GM19238 (cell line): ENCODE measurements at regions not wholly inside any gene's neighbourhood (a gene's known extent, or its start where the extent isn't known, plus 50 kb on each side); places are given as distances from the start of the nearest gene placed in this dataset.
"Not testable (repeated sequence)": the region's sequence is repeated elsewhere in the genome, so short reads cannot be mapped to it uniquely, and the experiment has no call there.

Source experiments
- DNase-seq: peaks from one replicate; pipeline ENCODE4 v3.0.0; 2011; ENCODE audit warnings: low spot score; ENCODE audit not compliant: insufficient read length

DNA sequence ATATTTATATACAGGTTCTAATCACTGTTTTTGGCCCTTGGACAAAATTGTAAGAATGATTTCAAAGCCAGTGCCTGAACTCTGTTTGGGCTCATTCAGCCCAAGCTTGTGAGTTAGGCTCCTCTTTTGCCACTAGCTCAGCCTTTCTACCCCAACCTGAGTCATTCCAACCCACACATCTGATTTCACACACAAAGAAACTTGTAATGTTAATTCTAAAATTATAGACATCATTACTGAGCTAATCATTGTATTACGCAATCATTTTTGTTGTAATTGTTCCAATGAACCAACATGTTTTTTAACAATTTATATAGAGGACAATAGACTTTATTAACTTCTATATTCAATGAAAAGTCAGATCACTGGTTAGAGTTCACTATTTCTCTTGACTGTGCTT is 441.1 kb downstream of the ETNK1 start:
- no peak for DNase-seq

GRCh38 chr12:23083267-23083666 is 458.3 kb downstream of the ETNK1 start:
- DNase-seq: no peak

GRCh38 chr12:23084236-23084995 is 459.4 kb downstream of the ETNK1 start:
- DNase-seq: no peak

GRCh38 chr12:23088594-23088993 is 463.6 kb downstream of the ETNK1 start:
- DNase-seq: no peak

GRCh38 chr12:23093488-23093887 is 468.5 kb downstream of the ETNK1 start:
- no peak for DNase-seq

DNA sequence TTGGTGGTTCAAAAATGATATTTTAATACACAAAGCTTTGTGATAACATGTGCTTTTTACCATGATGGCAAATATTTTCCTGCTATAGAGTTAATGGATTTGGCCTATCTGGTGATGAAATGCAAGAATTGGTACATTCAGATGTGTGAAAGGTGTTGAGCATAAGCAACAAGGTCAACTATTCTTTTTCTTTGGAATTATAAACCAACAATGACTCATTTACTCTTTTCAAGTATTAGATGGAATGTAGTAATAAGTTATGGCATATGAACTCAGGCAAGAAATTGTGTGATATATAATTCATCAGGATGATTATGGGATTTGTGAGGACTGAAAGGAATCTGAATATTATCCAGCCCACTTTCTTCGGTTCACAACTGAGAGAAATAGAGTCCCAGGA is 471.4 kb downstream of the ETNK1 start:
- DNase-seq: no peak

GRCh38 chr12:23098110-23098509 is 473.1 kb downstream of the ETNK1 start:
- no peak for DNase-seq

GRCh38 chr12:23098517-23098916 is 473.5 kb downstream of the ETNK1 start:
- no peak for DNase-seq

GRCh38 chr12:23099104-23099503 is 474.1 kb downstream of the ETNK1 start:
- DNase-seq: no peak

DNA sequence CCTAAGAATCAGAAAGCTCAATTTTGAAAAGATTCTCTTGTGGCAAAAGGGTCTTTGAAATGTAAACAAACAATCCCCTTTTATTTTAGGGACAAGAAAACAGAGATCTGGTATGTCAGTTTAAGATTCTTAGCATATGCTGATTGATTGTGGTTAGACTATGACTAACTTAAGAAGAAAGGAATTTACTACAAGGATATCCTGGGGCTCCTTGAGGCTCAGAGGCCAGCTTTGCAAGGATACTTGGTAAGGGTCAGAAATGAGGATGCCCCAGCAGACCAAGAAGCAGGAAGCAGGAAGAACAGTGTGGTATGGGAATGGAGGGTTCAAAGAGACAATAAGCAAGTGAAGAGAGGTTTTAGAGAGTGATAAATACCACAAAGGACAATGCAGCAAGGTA is 474.6 kb downstream of the ETNK1 start:
- no peak for DNase-seq

DNA sequence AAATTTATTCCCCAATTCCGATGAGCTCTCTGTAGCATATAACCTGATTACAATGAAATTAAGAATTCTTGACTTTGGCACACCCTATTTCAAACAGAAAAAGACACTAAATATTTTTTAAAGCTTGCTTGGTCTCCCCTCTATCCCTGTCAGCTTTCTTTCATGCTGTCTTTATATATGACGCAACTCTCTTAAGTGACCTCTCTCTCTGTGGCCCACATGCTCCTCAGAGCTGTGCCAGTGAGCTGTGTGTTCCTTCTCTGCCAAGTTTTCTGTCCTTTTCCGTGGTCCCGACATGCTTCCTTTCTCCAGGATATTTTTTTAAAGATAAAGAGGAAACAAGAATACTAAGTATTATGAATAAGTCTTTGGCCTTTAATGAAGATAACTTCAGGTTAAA is 484.0 kb downstream of the ETNK1 start:
- no peak for DNase-seq

DNA sequence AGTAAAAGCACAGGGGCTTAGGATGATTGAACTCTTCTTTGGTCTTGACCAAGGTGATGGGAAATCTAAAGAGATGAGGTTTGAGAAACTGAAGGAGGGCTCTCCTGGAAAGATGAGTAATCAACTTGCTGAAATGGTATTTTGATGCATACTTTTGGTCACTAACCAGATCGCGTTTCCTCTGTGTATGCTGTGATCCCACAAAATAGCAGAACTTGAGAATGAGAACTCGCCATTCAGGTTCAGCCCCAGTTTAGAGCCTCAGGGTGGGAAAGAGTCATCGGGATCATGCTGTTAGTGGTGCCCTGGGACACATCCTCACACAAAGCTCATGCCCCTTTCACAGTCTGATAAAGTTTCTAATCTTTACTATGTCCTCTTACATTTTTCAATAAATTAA is 488.8 kb downstream of the ETNK1 start:
- no peak for DNase-seq

DNA sequence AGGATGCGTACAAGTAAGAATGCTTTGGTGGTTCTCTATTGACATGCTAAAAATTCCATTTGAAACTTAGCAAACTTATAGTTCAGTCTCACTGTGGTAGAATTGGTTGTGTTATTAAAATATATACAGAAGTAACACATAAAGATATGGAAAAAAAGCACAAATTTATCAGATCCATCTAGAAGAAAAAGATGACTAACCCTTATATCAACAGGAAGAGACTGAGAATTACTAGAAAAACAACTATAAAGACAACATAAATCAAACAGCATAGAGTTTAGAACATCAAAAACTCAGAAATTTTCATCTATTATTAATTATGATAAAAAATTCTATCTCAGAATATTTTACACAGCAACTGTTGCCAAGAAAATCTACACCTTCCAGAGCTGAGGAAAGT is 491.0 kb downstream of the ETNK1 start:
- DNase-seq: no peak

DNA sequence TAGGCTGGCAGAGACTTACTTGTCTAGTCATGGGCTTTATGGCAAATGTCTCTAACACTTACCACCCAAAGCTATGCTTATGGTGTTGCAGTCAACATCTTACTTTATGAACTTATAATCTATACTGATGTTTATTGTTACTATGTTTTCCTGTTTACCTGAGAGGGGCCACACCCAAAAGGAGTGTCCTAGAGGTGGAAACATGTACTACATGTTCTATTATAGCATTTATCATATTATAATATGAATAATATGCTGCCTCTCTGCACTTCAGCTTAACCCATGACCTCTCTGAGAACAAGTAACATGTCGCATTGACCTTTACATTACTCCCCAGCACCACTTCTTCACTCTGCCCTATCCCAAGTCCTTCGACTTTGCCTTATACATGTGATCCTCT is 501.8 kb downstream of the ETNK1 start:
- DNase-seq: no peak

DNA sequence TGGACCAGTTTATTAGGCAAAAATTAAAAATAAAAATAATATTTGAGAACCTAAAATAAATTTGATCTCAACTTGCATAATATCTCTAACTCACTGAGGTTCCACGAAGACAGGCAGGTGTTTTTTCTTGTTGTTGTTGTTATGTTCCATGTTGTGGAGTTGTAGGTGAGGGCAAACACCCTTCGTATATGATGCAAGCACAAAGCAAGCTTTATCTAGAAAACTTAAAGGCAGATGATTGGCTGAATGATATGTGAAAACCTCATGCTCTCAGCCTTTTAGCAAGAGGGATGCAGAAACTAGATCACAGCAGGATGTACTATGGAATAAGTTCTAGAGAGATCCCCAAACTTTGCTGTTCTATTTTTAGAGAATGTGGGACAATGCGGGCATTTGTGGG is 502.7 kb downstream of the ETNK1 start:
- no peak for DNase-seq

- DNase-seq: no peak
These were observed 503.5 kb downstream of the ETNK1 start for GRCh38 chr12:23128462-23128861.

- DNase-seq: no peak
These were observed 507.4 kb downstream of the ETNK1 start for GRCh38 chr12:23132357-23132756.

GRCh38 chr12:23133471-23133870 is 508.5 kb downstream of the ETNK1 start:
- no peak for DNase-seq

GRCh38 chr12:23139026-23139425 is 514.1 kb downstream of the ETNK1 start:
- no peak for DNase-seq

GRCh38 chr12:23140710-23141109 is 515.7 kb downstream of the ETNK1 start:
- DNase-seq: no peak

GRCh38 chr12:23141335-23141734 is 516.4 kb downstream of the ETNK1 start:
- DNase-seq: no peak

- not testable (repeated sequence) for DNase-seq
These were observed 521.1 kb downstream of the ETNK1 start for GRCh38 chr12:23146070-23146469.

GRCh38 chr12:23168459-23168858 is 543.5 kb downstream of the ETNK1 start:
- DNase-seq: no peak
